Esophagus squamous epithelium (tissue), 5 donors: ENCODE measurements at regions not wholly inside any gene's neighbourhood (a gene's known extent, or its start where the extent isn't known, plus 50 kb on each side); places are given as distances from the start of the nearest gene placed in this dataset.

ENCODE experiments used
- DNase-seq: peaks from one replicate; lab custom pipeline; 2025; lab: John Stamatoyannopoulos, UW
- H3K27ac ChIP-seq, 4 donors: fragments of 200-600 bp; sonication (generic); one replicate each; pipeline ENCODE4 v1.5.1; 2016 to 2019; ENCODE audit warnings: mild to moderate bottlenecking in 1 of 4
- H3K27me3 ChIP-seq, 4 donors: fragments of 200-600 bp; sonication (generic); 1 replicate in 3 of 4; 2 replicates in 1 of 4; pipeline versions ENCODE4 v1.5.1 to v1.6.0; 2017 to 2021; ENCODE audit warnings: antibody characterized with exemption in 1 of 4
- H3K36me3 ChIP-seq, 3 donors: fragments of 200-600 bp; sonication (generic); one replicate each; pipeline ENCODE4 v1.5.1; 2016 to 2019
- H3K4me1 ChIP-seq, 3 donors: fragments of 200-600 bp; sonication (generic); one replicate each; pipeline ENCODE4 v1.5.1; 2017 to 2019
- H3K4me3 ChIP-seq, 4 donors: fragments of 200-600 bp; sonication (generic); 1 replicate in 3 of 4; 2 replicates in 1 of 4; pipeline ENCODE4 v1.5.1; 2016 to 2019; ENCODE audit warnings: mild to moderate bottlenecking in 2 of 4, moderate library complexity in 1 of 4
- H3K9me3 ChIP-seq, 3 donors: fragments of 200-600 bp; sonication (generic); one replicate each; pipeline ENCODE4 v1.5.1; 2016 to 2019
- POLR2A ChIP-seq, 4 donors: fragments of 450-650 bp; IDR thresholded peaks; one replicate each; pipeline ENCODE4 v1.6.1; 2017; ENCODE audit warnings: antibody characterized with exemption in 4 of 4, mild to moderate bottlenecking in 4 of 4, moderate library complexity in 3 of 4
- WGBS, 2 donors: methylation state at CpG; one replicate each; pipeline ENCODE4 v1.1.5; 2018; 5-methylcytosine and 5-hydroxymethylcytosine counted together
- intact Hi-C: fragments of 100-400 bp; cut with DNase I; formaldehyde crosslinking; loops from one replicate; pipeline ENCODE4 v1.15.0; 2022
- TF ChIP-seq, protein P1 (sequence below), 6 experiments: fragments of 450-650 bp in 4 of 6; fragments of 200-600 bp in 2 of 6; sonication (generic) in 2 of 6; IDR thresholded peaks; one replicate each; pipeline ENCODE4 v1.5.1; 2016 to 2019; ENCODE audit warnings: antibody characterized with exemption in 6 of 6, mild to moderate bottlenecking in 4 of 6, moderate library complexity in 4 of 6
- donor health status: DM: yes; HTN: yes; CAD: no.

DNA sequence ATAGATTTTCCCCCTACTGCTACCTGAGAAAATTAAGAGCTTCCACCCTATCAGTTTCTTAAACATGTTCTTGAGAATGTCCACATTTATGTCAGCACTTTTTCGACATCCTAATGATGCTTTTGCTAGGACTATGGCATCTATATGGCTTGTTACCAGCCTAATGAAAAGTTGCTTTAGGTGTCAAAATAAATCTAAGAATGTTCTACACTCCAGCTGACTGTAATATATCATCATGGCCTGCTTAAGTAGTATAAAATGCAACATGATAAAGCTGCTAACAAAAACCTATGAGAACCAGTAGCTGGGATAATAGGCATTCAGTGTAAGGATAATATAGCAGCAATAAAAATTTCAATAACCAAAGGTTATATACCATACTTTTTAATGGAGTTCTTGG, 1983.5 kb upstream of the CELF4 start:
- intact Hi-C loops: no loop called here
- Histone ChIP-seq H3K9me3 (no peaks in the 10 kb centered on the region), H3K27ac (no peak overlapping the region), H3K27me3 (no peaks in the 10 kb centered on the region), H3K4me3 (no peak overlapping the region), H3K36me3 (no peaks in the 10 kb centered on the region), H3K4me1 (no peaks in the 10 kb centered on the region)
- DNase-seq: no peak
- TF ChIP-seq, protein P1, sequence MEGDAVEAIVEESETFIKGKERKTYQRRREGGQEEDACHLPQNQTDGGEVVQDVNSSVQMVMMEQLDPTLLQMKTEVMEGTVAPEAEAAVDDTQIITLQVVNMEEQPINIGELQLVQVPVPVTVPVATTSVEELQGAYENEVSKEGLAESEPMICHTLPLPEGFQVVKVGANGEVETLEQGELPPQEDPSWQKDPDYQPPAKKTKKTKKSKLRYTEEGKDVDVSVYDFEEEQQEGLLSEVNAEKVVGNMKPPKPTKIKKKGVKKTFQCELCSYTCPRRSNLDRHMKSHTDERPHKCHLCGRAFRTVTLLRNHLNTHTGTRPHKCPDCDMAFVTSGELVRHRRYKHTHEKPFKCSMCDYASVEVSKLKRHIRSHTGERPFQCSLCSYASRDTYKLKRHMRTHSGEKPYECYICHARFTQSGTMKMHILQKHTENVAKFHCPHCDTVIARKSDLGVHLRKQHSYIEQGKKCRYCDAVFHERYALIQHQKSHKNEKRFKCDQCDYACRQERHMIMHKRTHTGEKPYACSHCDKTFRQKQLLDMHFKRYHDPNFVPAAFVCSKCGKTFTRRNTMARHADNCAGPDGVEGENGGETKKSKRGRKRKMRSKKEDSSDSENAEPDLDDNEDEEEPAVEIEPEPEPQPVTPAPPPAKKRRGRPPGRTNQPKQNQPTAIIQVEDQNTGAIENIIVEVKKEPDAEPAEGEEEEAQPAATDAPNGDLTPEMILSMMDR (IDR thresholded peaks at IDR 0.05): no peak
- TF ChIP-seq POLR2A (IDR thresholded peaks at IDR 0.05): no peak
- 65 to 76% methylated on average over 1 of the region's 1 CpG for WGBS, 2 donors

DNA sequence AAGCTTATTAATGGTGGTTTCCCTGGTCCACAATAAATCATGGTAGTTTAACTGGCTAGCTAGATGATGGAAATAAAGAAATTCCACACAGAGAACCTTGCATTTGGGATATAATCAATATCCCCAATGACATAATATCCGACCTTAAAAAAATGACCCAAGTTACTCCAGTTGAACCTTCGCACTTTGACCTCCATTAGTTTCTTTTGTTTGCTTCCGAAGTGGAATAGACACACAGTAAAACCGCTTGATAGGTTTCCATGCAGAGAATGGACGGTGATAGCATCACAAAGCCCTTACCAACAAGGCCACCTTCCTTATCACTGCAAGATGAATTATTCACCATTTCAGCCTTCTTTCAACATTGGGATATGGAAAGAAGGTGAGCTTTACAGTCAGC, 1966.1 kb upstream of the CELF4 start:
- TF ChIP-seq, protein P1 (IDR thresholded peaks at IDR 0.05): no peak
- TF ChIP-seq POLR2A (IDR thresholded peaks at IDR 0.05): no peak
- no peak for DNase-seq
- no peaks in the 10 kb centered on the region for H3K4me1 ChIP-seq
- H3K27me3 ChIP-seq: no peaks in the 10 kb centered on the region
- WGBS, 2 donors: 89% methylated on average over 5 of the region's 5 CpGs
- H3K9me3 ChIP-seq: no peaks in the 10 kb centered on the region
- no peaks in the 10 kb centered on the region for H3K36me3 ChIP-seq
- intact Hi-C loops: no loop called here
- H3K27ac ChIP-seq: no peak overlapping the region
- no peak overlapping the region for H3K4me3 ChIP-seq

DNA sequence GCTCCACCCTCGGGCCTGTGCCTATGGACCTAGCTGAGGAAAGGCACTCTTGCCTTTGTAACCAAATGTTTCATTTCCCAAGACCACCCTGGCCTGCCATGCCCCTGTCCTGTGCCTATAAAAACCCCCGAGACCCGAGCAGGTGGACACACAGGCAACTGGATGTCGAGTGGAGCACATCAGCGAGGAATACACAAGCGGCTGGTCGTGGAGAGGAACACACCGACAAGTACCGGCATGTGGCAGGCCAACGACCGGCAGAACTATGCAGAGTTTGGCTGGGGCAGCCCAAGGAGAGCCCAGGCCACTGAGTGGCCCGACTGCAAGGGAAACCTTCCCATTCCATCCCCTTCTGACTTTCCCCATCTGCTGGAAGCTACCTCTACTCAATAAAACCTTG, 1963.8 kb upstream of the CELF4 start:
- no peaks in the 10 kb centered on the region for H3K4me1 ChIP-seq
- H3K9me3 ChIP-seq: no peaks in the 10 kb centered on the region
- no peak overlapping the region for H3K27ac ChIP-seq
- DNase-seq: no peak
- no peaks in the 10 kb centered on the region for H3K27me3 ChIP-seq
- 79 to 94% methylated on average over 2 to 10 of the region's 12 CpGs for whole genome bisulfite sequencing, 2 donors
- TF ChIP-seq POLR2A (IDR thresholded peaks at IDR 0.05): no peak
- TF ChIP-seq, protein P1 (IDR thresholded peaks at IDR 0.05): no peak
- no peaks in the 10 kb centered on the region for H3K36me3 ChIP-seq
- H3K4me3 ChIP-seq: no peak overlapping the region
- intact Hi-C loops: no loop called here

DNA sequence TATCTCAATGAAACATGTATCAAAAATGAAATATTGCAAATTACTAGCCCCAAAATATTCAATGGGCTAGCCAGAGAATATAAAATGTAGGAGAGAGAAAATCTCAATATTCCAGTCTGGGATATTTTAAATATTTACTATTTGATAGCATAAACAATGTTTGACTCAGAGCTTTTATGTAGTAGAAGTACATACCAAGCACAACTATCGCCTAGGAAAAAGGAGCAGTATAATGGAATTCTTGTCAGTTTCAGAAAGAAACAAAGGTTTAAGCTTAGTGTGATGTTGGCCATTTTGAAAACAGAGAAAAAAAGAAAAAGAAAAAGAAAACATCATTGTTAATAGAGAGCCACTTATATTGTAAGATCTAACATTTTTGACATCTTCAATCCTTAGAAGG, 1961.9 kb upstream of the CELF4 start:
- DNase-seq: no peak
- H3K4me1 ChIP-seq: no peaks in the 10 kb centered on the region
- H3K36me3 ChIP-seq: no peaks in the 10 kb centered on the region
- no peak overlapping the region for H3K27ac ChIP-seq
- no peak overlapping the region for H3K4me3 ChIP-seq
- H3K9me3 ChIP-seq: no peaks in the 10 kb centered on the region
- TF ChIP-seq POLR2A (IDR thresholded peaks at IDR 0.05): no peak
- TF ChIP-seq, protein P1 (IDR thresholded peaks at IDR 0.05): no peak
- no peaks in the 10 kb centered on the region for H3K27me3 ChIP-seq
- intact Hi-C loops: no loop called here
- 78 to 84% methylated on average over 1 of the region's 1 CpG for whole genome bisulfite sequencing, 2 donors

DNA sequence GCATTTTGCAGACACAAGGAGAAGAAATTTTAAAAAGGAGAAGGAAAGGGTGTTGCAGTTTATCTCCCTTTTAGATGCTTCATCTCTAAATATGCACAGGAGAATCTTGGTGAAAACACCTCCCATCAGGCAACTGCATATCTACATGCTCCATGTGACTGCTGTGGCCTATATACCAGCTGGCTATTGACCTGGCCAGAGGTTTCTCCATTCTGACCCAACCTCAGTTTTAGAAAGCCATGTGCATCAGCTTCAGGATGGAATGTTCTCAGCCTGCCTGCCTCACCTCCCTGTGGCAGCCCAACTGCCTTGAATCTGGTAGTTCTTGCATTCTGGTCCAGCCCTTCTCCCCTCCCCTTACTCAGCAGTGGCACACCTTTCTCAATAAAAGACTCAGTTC, 1958.8 kb upstream of the CELF4 start:
- Histone ChIP-seq H3K9me3 (no peaks in the 10 kb centered on the region), H3K36me3 (no peaks in the 10 kb centered on the region), H3K27ac (no peak overlapping the region), H3K4me3 (no peak overlapping the region), H3K4me1 (no peaks in the 10 kb centered on the region), H3K27me3 (no peaks in the 10 kb centered on the region)
- intact Hi-C loops: no loop called here
- TF ChIP-seq, protein P1 (IDR thresholded peaks at IDR 0.05): no peak
- TF ChIP-seq POLR2A (IDR thresholded peaks at IDR 0.05): no peak
- DNase-seq: no peak
